ENCODE measurements at regions not wholly inside any gene's neighbourhood (a gene's known extent, or its start where the extent isn't known, plus 50 kb on each side); places are given as distances from the start of the nearest gene placed in this dataset.

DNA sequence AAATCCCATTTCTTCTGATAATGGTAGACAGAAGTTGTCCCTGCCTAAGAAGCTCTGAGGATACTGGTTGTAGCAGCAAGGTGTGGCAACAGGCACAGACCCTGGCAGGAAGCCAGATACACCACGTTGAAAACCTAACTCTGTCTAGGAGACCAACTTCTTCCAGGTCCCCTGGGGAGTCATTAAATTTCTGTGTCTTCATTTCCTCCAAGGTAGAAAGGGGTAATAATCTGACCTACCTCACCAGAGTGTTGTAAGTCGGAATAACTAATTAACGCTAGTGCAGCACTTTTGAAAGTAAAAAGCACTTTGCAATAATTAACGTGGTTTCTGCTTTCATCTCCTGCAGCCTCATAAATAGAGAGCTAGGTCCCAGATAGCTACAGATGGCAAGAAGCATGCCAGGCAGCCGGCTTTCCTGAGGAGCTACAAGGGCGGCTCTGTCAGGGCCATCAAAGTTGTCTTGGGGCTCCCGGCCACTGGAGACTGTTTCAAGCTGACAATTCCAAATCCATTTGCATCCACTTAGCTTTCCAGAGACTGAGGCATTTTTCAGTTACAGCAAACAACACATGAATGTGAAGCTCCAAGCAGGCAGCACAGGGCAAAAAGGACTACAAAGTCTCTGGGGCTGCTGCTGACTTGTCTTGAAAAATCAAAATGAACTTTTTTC is 176.2 kb downstream of the FOXO1 start:
- peak; percentile 14 for DNase-seq

- no peak for DNase-seq
Measured at GRCh38 chr13:40492511-40492910, 173.9 kb downstream of the FOXO1 start.

DNA sequence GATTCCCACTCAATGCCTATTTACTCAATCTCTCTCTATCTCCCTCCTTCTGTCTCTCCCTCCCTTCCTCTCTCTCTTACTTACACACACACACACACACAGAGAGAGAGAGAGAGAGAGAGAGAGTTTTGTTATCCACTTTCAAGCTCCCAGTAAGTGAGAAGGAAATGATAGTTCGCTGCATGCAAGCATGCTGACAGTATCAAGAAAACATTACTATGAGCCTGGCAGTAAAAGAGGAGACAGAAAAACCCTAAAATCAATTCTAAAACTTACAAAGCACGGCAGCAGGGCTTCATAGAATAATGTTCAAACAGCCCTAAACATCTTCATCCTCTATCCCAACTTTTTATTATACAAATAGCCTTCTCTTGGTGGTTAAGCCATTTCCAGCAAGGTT is 171.9 kb downstream of the FOXO1 start:
- DNase-seq: no peak

DNA sequence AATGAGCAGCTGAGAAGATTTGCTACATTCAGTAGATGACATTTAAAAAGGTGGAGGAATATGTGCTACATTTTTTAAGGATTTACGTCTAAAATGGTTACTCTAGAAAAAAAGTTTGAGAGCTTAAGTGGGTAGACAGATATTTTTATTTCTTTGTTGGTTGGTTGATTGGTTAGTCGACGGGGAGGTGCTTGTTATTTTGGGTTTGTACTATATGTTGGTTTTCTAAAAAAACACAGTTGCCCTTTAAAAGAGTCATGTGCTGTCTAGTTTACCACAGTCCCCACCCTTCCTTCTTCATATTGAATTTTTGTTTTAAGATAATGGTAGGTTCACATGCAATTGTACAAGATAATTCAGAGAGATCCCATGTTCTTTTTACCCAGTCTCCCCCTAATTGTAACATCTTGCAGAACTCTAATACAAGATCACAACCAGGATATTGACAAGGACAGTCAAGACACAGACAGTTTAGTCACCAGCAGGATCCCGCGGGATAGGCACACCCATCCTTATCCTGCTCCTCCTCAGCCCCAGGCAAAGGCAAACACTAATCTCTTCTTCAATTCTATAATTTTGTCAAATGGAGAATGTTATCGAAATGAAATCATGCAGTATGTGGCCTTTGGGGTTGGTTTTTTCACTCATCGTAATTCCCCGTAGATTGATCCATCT is 171.4 kb downstream of the FOXO1 start:
- DNase-seq: no peak

DNA sequence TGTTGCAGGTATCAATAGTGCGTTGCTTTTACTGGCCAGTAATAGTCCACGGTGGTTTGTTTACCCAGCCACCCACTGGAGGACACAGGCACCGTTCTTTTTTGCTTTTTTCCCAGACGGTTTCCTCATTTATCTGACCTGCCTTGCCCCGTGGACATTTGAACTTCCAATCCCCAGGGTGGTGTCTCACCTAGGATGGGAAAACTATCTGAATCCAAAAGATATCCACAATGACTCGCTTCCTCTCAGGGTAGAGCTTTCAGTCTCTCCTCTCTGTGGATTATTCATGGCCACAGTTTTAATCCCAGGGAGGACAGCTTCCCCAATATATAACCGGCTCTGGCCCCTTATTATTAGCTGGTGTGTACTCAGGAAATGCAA is 170.8 kb downstream of the FOXO1 start:
- no peak for DNase-seq

DNA sequence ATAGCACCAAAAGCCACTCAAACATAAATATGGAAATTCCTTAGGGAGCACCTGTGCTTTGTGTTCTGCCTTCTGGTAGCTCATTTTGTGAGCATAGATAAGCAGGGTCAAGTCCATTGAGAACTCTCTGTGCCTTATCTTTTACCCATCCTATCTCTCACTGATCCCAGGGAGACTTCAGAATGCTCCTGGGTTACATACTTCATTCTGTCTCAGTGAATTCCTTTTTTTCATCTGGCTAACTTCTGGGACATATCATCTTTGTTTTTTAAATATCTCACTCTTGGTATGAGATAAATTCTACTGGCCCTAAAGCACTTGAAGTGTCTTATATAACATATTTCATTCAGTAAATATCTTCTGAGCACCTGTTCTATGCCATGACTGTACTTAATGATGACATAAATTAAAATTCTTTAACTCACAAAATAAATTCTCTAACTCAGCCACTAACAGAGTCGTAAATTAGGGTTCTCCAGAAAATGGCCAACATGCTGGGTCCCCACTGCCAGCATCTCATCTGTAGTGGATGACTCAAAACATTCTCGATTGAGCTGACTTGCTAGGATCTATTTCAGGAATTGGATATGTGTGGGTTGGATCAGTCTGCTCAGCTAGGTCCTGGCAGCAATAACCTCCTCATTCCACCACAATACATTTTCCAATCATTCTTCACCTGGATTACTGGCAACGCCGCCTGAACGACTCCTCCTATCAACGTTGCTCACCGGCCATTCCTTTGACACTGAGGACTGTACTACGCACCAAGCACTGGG is 170.2 kb downstream of the FOXO1 start:
- no peak for DNase-seq

- DNase-seq: no peak
Measured at GRCh38 chr13:40498461-40498860, 168.0 kb downstream of the FOXO1 start.

DNA sequence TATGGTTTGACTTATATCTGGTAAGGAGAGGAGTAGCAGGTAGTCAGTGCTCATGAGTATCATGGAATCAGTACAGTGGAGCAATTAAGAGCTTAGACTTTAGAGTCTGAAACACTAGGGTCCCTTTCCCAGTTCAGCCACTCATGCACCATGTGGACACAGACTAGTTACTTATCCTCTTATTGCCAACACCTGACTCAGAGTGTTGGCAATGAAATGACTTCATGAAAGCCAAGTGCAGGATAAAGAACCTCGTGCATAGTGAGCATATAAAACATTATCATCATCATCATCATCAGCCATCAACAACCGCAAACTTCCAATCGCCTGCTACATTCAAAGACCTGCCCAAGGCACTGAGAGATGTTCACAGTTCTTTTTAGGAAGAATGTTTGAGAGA is 164.2 kb downstream of the FOXO1 start:
- no peak for DNase-seq

- DNase-seq: no peak
Measured at GRCh38 chr13:40503011-40503410, 163.4 kb downstream of the FOXO1 start.

GRCh38 chr13:40503966-40504591 is 162.4 kb downstream of the FOXO1 start:
- DNase-seq: no peak

GRCh38 chr13:40504641-40505040 is 161.8 kb downstream of the FOXO1 start:
- DNase-seq: no peak

GRCh38 chr13:40505196-40505595 is 161.2 kb downstream of the FOXO1 start:
- DNase-seq: no peak

All from activated CD4-positive, alpha-beta T cell treated with anti-CD3 and anti-CD28 coated beads, Interleukin-2, Interleukin-6, amounts not matched to agents 100 ng/mL and 50 ng/mL, durations not matched to agents 16 hours and 8 hours (primary cell).